Gastrocnemius medialis (tissue), 4 donors: ENCODE measurements at regions not wholly inside any gene's neighbourhood (a gene's known extent, or its start where the extent isn't known, plus 50 kb on each side); places are given as distances from the start of the nearest gene placed in this dataset.

Experiments used
- ATAC-seq, 2 donors: fragments of 150-250 bp; one replicate each; pipeline ENCODE4 v1.9.1; 2016
- DNase-seq, 2 donors: peaks; one replicate each; pipeline ENCODE4 v3.0.0-alpha.2; 2019
- H3K27ac ChIP-seq, 4 donors: fragments of 200-600 bp; sonication (generic); 1 replicate in 1 of 4; 2 replicates in 3 of 4; pipeline ENCODE4 v1.5.1; 2016 to 2018; ENCODE audit warnings: mild to moderate bottlenecking in 2 of 4, moderate library complexity in 1 of 4
- H3K27me3 ChIP-seq, 3 donors: fragments of 200-600 bp; sonication (generic) in 2 of 3; 1 replicate in 1 of 3; 2 replicates in 2 of 3; pipeline versions ENCODE4 v1.5.1 to v1.6.0; 2016 to 2019; ENCODE audit warnings: mild to moderate bottlenecking in 1 of 3, moderate library complexity in 1 of 3
- H3K36me3 ChIP-seq, 2 donors: fragments of 200-600 bp; sonication (generic) in 1 of 2; one replicate each; pipeline ENCODE4 v1.5.1; 2017 to 2018
- H3K4me1 ChIP-seq, 2 donors: fragments of 200-600 bp; sonication (generic) in 1 of 2; one replicate each; pipeline ENCODE4 v1.5.1; 2016 to 2017; ENCODE audit warnings: mild to moderate bottlenecking in 2 of 2
- H3K4me3 ChIP-seq, 4 donors: fragments of 200-600 bp; sonication (generic) in 3 of 4; 1 replicate in 1 of 4; 2 replicates in 3 of 4; pipeline ENCODE4 v1.5.1; 2016 to 2019; ENCODE audit warnings: mild to moderate bottlenecking in 2 of 4
- H3K9me3 ChIP-seq, 3 donors: fragments of 200-600 bp; sonication (generic) in 2 of 3; 1 replicate in 1 of 3; 2 replicates in 2 of 3; pipeline ENCODE4 v1.5.1; 2016 to 2019
- POLR2A ChIP-seq, 2 donors: fragments of 450-650 bp; IDR thresholded peaks; one replicate each; pipeline ENCODE4 v1.6.1; 2017; ENCODE audit warnings: antibody characterized with exemption in 2 of 2, mild to moderate bottlenecking in 2 of 2, moderate library complexity in 2 of 2
- in situ Hi-C, 4 donors: fragments of 200-750 bp; cut with MboI; loops; one replicate each; pipeline versions ENCODE4 v1.15.0 to v1.8.0; 2017; ENCODE audit warnings: low sequenced_read_pairs in 4 of 4
- intact Hi-C: fragments of 100-400 bp; cut with DNase I; formaldehyde crosslinking; loops from one replicate; pipeline ENCODE4 v1.15.1; 2023; ENCODE audit warnings: low total_unique reads
- TF ChIP-seq, protein P1 (sequence below), 5 experiments: fragments of 450-650 bp in 3 of 5; fragments of 200-600 bp in 2 of 5; sonication (generic) in 2 of 5; IDR thresholded peaks in 4 of 5; conservative IDR thresholded peaks in 1 of 5; 1 replicate in 4 of 5; 2 replicates in 1 of 5; pipeline ENCODE4 v1.5.1; 2016 to 2019; ENCODE audit warnings: antibody characterized with exemption in 5 of 5, mild to moderate bottlenecking in 3 of 5, moderate library complexity in 3 of 5

DNA sequence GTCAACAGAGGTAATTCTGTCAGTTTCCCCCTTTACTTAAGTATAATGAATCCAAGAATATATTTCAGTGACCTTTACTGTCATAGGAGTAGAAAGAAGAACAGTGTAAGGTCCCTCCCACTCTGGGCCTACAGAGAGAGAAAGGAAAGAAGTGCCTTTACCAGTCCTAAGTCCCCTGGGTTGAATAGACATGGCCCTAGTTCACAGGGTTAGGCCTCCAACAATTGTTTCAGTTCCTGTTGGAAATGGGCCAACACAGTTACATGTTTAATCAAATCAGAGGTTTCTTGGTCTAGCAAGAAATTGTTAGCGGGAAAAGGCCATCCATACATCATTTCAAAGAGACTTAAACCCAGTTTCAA is 605.6 kb downstream of the MTRR start:
- intact Hi-C loops, result no loop called here

DNA sequence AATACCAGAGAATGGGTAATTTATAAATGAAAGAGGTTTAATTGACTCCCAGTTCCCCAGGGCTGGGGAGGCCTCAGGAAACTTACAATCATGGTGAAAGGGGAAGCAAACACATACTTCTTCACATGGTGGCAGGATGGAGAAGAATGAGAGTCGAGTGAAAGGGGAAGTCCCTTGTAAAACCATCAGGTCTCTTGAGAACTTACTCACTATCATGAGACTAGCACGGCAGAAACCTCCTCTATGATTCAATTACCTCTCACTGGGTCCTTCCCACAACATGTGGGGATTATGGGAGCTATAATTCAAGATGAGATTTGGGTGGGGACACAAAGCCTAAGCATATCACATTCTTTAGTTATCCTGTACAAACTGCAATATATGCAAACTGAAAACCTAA is 609.4 kb downstream of the MTRR start:
- Histone ChIP-seq H3K36me3 (no peaks in the 10 kb centered on the region), H3K4me1 (no peaks in the 10 kb centered on the region), H3K27me3 (no peaks in the 10 kb centered on the region), H3K9me3 (no peaks in the 10 kb centered on the region), H3K27ac (no peak overlapping the region), H3K4me3 (no peak overlapping the region)
- in situ Hi-C loops (no loop called here), intact Hi-C loops (no loop called here)
- DNase-seq (no peak), ATAC-seq (no peak)
- TF ChIP-seq, protein P1, sequence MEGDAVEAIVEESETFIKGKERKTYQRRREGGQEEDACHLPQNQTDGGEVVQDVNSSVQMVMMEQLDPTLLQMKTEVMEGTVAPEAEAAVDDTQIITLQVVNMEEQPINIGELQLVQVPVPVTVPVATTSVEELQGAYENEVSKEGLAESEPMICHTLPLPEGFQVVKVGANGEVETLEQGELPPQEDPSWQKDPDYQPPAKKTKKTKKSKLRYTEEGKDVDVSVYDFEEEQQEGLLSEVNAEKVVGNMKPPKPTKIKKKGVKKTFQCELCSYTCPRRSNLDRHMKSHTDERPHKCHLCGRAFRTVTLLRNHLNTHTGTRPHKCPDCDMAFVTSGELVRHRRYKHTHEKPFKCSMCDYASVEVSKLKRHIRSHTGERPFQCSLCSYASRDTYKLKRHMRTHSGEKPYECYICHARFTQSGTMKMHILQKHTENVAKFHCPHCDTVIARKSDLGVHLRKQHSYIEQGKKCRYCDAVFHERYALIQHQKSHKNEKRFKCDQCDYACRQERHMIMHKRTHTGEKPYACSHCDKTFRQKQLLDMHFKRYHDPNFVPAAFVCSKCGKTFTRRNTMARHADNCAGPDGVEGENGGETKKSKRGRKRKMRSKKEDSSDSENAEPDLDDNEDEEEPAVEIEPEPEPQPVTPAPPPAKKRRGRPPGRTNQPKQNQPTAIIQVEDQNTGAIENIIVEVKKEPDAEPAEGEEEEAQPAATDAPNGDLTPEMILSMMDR (IDR thresholded peaks at IDR 0.05 in 4 of 5, conservative IDR thresholded peaks at IDR 0.05 in 1 of 5), result no peak

More for the DNA sequence above, 605.6 kb downstream of the MTRR start:
- Histone ChIP-seq H3K27me3 (no peaks in the 10 kb centered on the region), H3K4me1 (no peaks in the 10 kb centered on the region), H3K4me3 (no peak overlapping the region), H3K9me3 (no peaks in the 10 kb centered on the region), H3K27ac (no peak overlapping the region), H3K36me3 (no peaks in the 10 kb centered on the region)
- in situ Hi-C loops, result loop anchor here in 1 of 4 donors (25.0 kb wide), 1 partner anchor 612 kb away; the partner anchor contains the start of genes CFAP90, FASTKD3 and MTRR
- ATAC-seq, result no peak
- no peak for TF ChIP-seq POLR2A (IDR thresholded peaks at IDR 0.05)
- TF ChIP-seq, protein P1 (IDR thresholded peaks at IDR 0.05 in 4 of 5, conservative IDR thresholded peaks at IDR 0.05 in 1 of 5), result no peak
- no peak for DNase-seq

GRCh38 chr5:8481007-8481406 is 612.1 kb downstream of the MTRR start:
- DNase-seq, result no peak
- no peaks in the 10 kb centered on the region for H3K9me3 ChIP-seq
- in situ Hi-C loops (no loop called here), intact Hi-C loops (no loop called here)
- H3K4me1 ChIP-seq, result no peaks in the 10 kb centered on the region
- H3K27ac ChIP-seq, result no peak overlapping the region
- no peak for ATAC-seq
- no peak overlapping the region for H3K4me3 ChIP-seq
- H3K27me3 ChIP-seq, result no peaks in the 10 kb centered on the region
- H3K36me3 ChIP-seq, result no peaks in the 10 kb centered on the region
- TF ChIP-seq, protein P1 (IDR thresholded peaks at IDR 0.05 in 4 of 5, conservative IDR thresholded peaks at IDR 0.05 in 1 of 5), result no peak
- no peak for TF ChIP-seq POLR2A (IDR thresholded peaks at IDR 0.05)

DNA sequence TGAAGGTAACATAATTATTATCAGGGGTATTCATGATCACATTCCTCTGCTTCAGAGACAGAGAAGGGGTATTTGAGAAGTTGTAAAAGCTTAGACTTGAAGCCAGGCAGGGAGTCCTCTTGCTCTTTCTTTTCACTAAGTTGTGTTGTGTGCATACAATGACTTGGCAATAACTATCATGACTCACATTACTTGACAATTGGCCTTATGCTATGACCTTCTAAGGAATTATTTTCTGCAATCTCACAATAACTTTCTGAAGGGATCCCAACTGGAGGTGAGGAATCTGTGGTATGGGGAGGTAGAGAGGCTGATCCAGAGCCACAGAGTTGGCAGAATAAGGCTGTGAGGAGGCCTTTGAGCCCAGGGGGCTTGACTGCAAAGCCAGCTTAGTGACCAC is 622.3 kb downstream of the MTRR start:
- H3K27ac ChIP-seq, result no peak overlapping the region
- intact Hi-C loops, result no loop called here
- ATAC-seq (no peak), DNase-seq (no peak)
- H3K27me3 ChIP-seq, result no peaks in the 10 kb centered on the region
- peaks cover 0 to 9% (median 0%) of the 10 kb centered on the region in 3 donors for H3K9me3 ChIP-seq
- no peak overlapping the region for H3K4me3 ChIP-seq
- in situ Hi-C loops, result no loop called here
- no peaks in the 10 kb centered on the region for H3K36me3 ChIP-seq
- TF ChIP-seq POLR2A (IDR thresholded peaks at IDR 0.05), result no peak
- TF ChIP-seq, protein P1 (IDR thresholded peaks at IDR 0.05 in 4 of 5, conservative IDR thresholded peaks at IDR 0.05 in 1 of 5), result no peak
- no peaks in the 10 kb centered on the region for H3K4me1 ChIP-seq

GRCh38 chr5:8493176-8493575 is 624.2 kb downstream of the MTRR start:
- Histone ChIP-seq H3K27me3 (no peaks in the 10 kb centered on the region), H3K4me1 (no peaks in the 10 kb centered on the region), H3K36me3 (no peaks in the 10 kb centered on the region), H3K9me3 (peaks cover 0 to 9% (median 0%) of the 10 kb centered on the region in 3 donors), H3K27ac (no peak overlapping the region), H3K4me3 (no peak overlapping the region)
- ATAC-seq, result no peak
- intact Hi-C loops (no loop called here), in situ Hi-C loops (no loop called here)
- no peak for TF ChIP-seq POLR2A (IDR thresholded peaks at IDR 0.05)
- TF ChIP-seq, protein P1 (IDR thresholded peaks at IDR 0.05 in 4 of 5, conservative IDR thresholded peaks at IDR 0.05 in 1 of 5), result no peak
- no peak for DNase-seq
